Stimulated activated CD8-positive, alpha-beta memory T cell treated with anti-CD3 and anti-CD28 coated beads, Interleukin-12 subunit alpha, Interleukin-12 subunit beta, amount 100 ng/mL, for 24 hours (primary cell): ENCODE measurements at regions not wholly inside any gene's neighbourhood (a gene's known extent, or its start where the extent isn't known, plus 50 kb on each side); places are given as distances from the start of the nearest gene placed in this dataset.
"Not testable (repeated sequence)": the region's sequence is repeated elsewhere in the genome, so short reads cannot be mapped to it uniquely, and the experiment has no call there.

ENCODE experiments used
- DNase-seq: peaks from one replicate; pipeline ENCODE4 v3.0.0-alpha.2; 2020; ENCODE audit errors: extremely low read depth

DNA sequence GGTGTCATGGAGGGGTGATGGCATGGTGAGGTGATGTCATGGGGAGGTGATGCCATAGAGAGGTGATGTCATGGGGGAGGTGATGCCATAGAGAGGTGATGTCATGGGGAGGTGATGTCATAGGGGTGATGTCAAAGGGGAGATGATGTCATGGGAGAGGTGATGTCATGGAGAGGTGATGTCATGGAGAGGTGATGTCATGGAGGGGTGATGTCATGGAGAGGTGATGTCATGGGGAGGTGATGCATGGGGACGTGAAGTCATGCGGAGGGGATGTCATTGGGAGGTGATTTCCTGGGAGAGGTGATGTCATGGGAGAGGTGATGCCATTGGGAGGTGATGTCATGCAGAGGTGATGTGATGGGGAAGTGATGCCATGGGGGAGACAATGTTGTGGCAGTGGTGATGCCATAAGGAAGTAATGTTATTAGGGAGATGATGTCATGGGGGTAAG, 92.1 kb upstream of the C1orf174 start:
- no peak for DNase-seq

DNA sequence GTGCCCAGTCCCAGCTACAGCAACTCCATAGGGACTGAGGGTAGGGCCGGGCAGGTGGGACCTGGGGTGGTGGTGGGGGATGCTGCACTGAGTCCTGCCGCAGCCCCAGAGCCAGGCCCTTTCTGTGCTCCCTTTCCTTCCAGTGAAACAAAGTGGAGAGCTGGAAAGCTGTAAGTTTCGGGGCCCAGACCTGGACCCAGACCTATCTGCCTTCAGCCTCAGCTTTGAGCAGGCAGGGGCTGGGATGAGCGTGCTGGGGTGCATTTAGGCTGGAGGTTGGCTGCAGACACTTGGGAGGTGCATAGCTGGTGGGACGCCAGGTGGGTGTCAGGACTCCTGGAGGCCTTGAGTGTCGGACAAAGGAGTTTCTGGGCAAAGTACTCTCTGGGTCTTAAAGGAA, 92.7 kb upstream of the C1orf174 start:
- no peak for DNase-seq

DNA sequence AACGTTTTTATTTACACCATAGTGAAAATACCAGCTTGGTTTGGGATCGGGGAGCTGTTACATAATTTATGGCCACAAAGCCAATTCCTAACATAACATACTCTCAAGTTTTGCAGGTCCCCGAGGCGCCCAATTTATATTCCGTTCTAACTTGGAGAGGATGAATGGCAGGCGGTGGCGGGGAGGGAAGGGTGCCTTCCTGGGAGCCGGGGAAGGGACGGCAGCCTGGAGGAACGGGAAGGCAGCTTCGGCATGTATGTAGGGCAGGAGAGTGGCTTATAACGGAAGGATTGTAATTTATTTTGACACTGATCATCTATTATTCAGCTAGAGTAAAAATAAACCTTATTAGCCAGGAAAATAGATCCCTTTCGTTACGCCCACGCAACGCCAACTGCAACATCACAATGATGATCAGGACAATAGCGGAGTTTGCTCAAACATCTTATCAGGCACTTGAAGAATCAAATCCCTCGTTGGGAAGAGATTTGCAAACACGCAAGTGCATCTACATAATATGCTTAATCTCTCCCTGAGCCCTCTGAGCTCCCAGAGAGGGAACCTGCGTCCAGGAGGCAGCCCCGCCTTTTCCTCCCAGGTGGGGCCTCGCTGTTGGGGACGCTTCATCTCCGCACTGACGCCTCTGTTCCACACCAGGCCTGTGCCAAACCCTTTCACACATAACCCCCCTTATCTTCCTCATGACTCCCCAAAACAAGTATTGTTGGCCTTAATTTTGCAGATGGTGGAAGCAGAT, 93.7 kb upstream of the C1orf174 start:
- DNase-seq = no peak

DNA sequence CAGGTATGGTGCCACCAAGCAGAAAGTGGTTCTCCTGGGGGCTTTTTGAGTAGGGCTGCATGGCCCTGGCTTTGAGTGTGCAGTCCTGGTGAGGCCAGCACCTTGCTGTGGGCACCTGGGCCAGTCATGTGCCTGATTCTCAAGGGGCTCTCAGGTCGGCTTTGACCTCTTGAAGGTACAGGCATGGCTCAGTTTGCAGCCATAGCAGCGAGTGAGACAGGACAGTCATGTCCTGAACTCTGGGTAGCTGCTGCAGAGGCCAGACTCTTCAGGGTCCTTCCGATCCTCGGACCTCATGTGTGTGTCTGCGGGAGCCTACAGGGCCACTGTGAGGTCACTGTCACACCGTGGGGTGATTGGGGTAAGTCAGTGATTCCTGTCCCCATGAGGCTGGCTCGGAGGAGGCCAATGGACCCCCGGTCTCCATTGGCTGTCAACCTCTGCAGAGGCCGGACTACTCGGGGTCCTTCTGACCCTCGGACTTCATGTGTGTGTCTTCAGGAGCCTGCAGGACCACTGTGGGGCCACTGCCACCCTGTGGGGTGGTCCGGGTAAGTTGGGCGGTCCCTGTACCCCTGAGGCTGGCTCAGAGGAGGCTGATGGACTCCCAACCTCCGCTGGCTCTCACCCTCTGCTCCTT, 95.2 kb upstream of the C1orf174 start:
- no peak for DNase-seq

DNA sequence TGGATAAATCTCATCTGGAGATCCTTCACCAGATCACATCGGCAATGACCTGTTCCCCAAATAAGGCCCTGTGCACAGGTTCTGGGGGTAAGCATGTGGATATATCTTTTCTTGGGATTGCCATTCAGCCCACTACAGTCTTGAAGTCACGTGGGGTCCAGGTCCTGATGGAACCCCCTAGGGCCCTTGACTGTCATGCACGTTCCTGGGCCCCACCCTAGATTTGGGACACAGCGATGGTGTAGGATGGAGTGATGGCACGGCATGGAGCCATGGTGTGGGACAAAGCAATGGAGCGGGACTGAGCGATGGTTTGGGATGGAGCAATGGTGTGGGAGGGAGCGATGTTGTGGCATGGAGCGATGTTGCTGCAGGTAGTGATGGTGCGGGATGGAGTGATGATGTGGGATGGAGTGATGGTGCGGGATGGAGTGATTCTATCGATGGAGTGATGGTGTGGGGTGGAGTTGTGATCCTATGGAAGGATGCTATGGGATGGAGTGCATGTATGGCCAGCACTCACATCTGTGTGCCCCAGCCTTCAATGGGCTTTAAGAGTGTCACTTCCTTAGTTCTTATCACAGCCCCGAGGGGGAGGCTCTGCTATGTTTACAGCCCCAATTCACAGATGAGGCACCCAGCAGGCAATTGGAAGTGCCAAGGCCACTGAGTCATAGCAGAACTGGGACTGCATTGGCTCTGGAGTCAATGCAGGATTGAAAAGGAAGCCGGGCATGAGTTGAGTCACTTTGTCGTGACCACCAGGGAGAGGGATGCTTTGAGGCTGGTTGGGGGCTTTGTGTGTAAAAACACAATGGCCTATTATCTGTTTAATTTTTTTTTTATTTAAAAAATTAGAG, 97.0 kb upstream of the C1orf174 start:
- no peak for DNase-seq

DNA sequence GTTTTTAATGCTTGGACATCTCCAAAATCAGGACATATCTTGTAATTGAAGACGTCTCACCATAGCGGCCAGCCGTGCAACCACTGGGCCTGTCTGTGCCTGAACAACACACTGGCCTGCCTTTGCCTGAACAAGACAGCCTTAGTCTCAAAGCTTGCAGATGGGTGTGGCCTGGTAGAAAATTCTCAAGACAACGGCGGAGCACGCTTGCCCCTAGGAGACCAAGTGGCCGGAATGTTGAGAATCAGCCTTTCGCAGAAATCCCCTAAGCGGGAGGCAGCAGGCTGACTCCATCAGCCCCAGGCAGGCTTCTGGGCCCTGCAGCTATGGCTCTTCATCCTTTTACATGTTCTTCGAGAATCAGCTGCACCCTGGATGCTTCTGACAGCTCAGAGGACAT, 98.0 kb upstream of the C1orf174 start:
- no peak for DNase-seq

DNA sequence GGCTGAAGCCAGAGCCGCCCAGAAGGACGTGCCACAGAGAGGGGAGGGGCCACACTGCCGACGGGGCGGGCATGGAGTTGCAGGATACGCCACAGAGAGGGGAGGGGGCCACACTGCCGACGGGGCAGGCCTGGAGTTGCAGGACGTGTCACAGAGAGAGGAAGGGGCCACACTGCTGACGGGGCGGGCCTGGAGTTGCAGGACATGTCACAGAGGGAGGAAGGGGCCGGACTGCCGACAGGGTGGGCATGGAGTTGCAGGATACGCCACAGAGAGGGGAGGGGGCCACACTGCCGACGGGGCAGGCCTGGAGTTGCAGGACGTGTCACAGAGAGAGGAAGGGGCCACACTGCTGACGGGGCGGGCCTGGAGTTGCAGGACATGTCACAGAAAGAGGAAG, 99.4 kb upstream of the C1orf174 start:
- not testable (repeated sequence) for DNase-seq

DNA sequence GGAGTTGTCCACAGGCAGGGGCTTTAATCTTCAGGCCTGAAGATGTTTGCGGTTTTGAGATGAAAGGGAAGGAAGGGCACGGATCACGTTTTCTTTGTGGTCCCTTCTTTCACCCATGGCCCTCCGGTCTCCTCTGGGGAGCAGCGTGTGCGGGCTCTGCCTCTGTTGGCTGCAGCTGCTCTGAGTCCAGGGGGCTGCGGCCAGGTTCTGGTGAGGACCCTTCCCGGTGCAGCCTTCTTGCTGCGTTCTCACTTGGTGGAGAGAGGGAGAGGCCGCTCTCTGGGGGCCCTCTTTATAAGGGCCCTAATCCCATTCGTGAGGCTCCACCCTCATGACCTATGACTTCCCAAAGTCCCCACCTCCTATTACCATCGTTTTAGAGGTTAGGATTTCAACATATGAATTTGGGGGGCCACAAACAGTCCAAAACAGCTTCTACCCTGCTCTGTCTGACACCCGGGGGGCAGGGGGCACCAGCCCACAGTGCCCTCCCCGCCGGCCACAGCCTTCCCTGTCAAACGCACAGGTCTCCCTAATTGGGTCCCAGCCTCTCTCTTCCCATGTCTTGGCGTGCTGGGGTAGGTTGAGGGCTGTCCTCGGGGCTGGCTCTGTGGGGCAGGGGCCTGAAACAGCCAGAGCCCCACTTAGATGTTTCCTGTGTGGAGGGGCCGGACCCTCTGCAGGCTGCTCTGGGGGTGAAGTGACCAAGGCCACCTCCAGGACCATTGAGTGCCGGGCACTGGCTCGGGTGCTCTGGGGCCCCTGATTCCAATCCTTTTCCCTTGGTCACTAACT, 100.1 kb upstream of the C1orf174 start:
- DNase-seq = no peak

DNA sequence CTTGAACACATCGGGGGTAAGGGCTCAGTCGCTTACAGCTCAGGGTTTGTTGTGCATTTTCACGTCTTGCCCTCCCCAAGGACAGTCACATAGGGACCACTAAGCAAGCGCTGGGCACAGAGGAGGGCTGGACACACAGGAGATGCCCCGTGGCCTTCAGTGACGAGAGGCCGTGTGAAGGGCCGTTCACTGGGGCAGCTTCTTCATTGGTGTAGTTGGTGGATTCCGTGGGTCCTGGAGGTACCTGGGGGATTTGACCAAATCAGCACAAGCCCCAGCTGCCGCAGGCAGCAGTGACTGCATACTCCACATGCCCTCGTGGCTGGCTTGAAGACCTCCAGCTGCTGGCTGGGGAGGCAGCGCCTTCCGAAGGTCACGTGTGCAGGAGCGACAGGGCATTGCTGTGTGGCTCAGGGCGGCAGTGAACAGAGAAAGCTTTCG, 100.8 kb upstream of the C1orf174 start:
- no peak for DNase-seq

DNA sequence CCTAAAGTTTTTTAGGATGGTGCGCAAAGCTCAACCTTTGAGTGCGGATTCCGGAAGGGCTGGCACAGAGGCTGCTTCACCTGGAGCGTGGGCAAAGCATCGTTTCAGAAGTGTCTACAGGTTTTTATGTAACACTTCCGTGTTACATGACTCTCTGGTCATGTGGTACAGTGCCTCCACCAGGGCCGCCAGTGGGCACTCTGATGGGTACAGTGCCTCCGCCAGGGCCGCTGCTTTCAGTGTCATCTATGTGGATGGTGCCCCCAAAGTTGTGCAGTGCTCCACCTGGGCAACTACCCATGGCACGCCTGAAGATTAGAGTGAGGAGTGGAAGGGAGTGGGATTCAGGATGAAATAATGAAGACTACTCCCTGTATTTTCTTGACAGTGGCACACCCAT, 101.4 kb upstream of the C1orf174 start:
- DNase-seq = no peak

DNA sequence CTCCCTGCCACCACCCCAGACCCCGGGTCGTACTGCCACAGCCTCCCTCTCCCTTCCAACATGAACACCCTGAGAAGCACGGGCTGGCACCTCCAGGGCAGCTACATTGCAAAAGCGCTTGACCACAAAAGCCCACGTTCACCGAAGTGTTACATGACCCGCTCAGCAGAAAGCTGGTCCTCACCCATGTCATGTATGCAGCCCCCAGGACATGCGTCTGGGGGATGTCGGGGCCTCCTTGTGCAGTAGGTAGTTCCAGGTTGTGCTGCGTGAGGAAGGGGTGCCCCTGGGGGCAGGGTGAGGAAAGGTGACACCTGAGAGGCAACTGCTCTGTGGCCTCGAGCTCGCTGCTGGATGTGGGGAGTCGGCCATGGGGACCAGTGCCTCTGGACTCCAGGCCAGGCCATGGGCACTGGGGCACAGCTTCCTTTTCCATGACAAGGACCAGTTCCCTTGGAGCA, 102.0 kb upstream of the C1orf174 start:
- no peak for DNase-seq

DNA sequence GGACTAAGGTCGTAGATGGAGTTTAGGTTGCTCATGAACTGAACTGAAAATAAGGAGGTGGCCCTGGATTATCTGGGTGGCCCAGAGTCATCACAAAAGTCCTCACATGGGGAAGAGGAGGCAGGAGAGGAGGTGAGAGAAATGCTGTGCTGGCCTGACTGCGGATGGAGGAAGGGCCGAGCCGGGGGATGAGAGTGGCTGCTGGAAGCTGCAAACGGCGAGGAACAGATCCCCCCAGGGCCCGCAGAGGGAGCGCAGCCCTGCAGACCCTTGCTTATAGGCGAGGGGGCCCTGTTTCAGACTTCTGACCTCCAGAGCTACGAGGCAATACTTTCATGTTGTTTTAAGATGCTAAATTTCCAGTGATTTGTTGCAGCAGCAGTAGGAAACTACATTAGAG, 102.7 kb upstream of the C1orf174 start:
- no peak for DNase-seq

DNA sequence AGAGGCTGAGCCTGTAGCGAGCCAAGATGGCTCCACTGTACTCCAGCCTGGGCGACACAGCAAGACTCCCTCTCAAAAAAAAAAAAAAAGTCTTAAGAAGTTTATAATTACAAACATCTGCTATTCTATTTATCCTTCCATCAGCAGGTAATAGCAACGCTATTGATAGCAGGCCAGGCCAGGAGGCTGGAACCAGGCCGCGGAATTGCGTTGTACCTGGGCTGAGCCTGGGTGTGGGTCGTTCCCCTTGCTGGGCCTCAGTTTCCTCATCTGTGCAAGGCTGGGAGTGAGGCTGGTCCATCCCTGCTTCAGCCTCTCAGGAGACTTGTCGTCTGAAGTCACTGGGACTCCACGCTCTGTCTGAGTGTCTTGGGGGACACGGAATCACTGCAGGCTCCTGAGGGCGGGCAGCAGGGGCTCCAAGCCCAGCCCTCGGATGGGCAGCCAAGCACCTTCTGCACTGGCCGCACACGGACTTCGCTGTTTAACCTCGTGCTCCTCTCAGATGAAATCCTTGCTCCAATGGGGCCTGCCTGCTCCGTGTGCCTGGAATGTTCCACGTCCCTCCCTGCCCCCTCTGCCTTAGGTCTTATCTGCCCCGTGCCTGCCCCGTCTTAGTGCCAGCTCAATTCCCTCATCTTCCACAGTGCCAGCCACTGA, 103.9 kb upstream of the C1orf174 start:
- DNase-seq = no peak

DNA sequence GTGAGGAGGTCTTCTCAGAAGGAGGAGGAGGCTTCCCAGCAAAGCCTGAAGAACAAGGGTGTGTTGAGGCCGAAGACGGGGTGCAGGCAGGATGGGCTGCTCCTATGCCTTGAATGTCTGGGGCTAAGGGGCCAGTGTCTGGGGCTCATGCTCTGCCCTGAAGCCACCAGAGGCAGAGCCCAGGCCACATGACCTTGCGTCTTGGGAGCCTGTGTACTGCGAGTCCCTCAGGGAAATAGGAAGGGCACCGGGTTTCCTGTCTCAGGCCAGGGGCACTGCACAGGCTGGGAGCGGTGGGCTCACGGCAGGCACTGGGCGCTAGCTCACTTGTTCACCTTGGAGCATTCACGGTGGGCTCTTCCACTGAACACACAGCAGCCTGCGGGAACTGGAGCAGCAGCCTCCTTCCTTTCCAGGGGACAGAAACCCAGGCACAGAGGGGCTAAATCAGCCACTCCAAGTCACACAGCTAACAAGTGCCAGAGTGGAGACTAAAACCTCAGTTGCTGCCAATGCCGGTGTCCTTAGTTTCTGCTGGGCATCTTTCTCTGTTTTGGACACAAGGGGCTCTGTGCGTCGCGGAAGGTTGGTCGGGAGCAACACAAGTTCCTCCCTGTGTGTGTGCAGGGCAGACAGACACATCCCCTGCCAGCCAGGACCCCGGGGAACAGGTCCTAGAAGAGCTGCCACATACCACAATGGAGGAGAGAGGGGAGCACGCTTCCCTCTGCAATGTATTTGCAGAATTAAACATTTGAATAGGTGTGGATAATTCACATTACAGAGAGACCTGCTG, 104.8 kb upstream of the C1orf174 start:
- no peak for DNase-seq

DNA sequence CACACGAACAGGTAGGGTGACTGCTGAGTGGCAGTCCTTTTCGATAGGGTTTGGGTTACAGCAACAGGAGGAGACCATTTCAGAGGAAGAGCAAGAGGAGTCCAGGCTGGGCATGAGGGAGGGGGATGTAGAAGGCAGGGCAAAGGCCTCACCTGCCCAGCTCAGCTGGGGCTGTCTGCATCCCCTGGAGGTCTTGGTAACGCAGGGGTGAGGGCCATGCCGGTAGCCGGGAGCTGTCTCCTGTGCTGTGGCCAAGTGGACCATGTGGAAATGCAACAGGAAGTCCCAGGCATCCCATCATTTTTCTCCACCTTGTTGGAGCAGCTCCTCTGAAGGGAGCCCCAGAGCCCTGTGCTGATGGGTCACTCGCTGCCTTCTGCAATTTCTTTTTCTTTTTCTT, 105.4 kb upstream of the C1orf174 start:
- DNase-seq = no peak

DNA sequence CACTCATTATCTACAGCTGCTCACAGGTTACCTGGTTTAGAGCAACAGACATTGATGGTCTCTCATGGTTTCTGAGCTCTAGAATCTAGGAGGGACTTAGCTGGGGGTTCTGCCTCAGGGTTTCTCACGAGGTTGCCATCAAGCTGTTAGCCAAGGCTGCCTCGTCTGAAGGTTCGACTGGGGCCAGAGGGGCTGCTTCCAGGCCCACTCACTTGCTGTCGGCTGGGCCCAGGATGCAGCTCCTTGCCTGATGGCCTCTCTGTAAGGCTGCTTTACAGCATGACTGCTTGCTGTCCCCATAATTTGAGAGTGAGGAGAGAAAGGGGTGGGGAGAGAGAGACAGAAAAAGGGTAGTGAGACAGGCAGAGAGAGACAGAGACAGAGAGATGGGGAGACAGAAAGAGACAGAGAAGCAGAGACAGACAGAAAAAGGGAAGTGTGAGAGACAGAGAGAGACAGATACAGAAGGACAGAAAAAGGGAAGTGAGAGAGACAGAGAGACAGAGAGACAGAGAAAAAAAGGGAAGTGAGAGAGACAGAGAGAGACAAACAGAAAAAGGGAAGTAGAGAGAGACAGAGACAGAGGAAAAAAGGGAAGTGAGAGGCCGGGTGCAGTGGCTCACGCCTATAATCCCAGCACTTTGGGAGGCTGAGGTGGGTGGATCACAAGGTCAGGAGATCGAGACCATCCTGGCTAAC, 106.8 kb upstream of the C1orf174 start:
- DNase-seq = no peak

DNA sequence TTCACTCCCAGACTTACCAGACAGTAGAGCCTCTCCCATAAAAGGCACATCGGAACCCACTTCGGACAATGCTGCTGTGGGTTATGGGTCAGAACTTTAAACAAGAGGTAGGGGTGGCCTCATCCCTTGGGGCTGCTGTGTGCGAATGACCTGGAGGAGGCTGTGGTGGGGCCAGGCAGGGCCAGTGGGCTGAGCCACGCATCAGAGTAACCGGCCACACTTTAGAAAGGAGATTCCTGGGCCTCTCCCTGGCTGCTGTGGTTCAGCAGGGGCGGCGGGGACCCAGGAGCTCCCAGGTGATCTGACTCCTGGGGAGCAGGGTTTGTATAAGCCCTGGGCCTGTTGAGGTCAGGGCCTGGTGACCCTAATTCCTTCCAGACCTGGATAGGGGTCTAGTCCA, 110.2 kb upstream of the C1orf174 start:
- no peak for DNase-seq

DNA sequence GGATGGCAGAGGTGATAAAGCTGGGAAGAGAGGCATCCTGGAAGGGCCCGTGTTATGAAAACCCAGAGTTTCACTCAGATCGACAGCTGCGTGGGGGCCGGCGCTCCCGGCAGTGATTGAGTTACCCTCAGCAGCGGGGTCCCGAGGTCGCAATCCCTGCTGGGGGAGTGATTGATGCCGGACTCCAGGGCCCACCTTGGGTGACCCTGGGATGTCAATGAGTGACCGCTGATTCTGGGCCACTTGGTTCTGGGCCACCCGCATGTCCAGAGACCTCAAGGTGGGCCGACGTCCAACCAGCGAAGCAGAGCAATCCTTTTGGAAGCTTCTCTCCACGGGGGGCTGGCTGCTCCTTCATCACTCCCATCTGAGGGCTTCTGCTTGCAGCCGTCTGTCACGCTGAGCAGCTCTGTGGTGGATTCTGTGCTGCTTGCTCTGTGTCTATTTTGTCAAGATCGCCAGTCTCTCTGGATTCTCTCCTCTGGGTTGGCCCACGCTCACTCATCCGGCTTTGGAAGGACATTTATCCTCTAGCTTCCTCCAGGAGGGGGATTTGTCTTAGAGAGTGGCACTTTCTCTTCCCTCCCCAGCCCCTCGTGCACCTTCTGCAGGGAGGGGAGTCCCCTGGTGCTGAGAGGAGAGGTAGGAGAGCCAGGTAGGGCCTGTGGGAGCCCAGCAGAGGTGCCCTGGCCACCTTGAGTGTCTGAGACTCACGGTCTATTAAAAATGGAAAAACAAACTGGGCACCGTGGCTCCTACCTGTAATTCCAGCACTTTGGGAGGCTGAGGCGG, 110.9 kb upstream of the C1orf174 start:
- no peak for DNase-seq
